ENCODE measurements at regions not wholly inside any gene's neighbourhood (a gene's known extent, or its start where the extent isn't known, plus 50 kb on each side); places are given as distances from the start of the nearest gene placed in this dataset.

DNA sequence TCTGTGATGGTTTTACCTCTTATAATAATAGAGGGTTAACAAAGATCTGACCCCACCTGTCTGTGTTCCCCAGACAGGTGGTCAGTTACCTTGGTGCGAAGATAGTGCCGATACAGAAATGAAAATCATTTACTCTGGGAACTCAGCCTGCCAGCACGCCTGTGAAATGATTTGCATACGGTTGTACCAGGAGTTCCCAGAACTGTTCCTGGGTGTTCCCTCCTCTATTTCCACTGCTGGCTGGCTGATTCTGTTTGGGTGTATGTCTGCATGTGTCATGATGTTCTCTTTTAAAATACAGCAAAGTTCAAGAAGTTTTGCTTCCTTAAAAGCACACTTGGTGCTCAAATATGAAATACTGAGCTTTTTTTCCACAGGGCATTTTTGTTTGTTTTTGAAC, 527.1 kb downstream of the FGF9 start:
- no peaks in the 10 kb centered on the region for H3K4me1 ChIP-seq (ENCODE audit: control insufficient read depth in 2 of 2, insufficient read depth in 2 of 2, low read length in 2 of 2)
- POLR2A ChIA-PET = interaction anchor here (0.7 kb wide), 1 partner anchor 527 kb away, joined by 12 read pairs; the partner anchor contains the start of gene FGF9
- no peak overlapping the region for H3K4me2 ChIP-seq (replicated peaks; ENCODE audit: low read depth, low read length, poor library complexity, severe bottlenecking)
- H3K36me3 ChIP-seq (replicated peaks in 1 of 2; ENCODE audit: control extremely low read depth in 1 of 2, control insufficient read depth in 1 of 2, extremely low read depth in 1 of 2, insufficient read depth in 2 of 2, low read length in 1 of 2) = no peaks in the 10 kb centered on the region
- Mint-ChIP-seq H3K4me3 (no peak overlapping the region), H3K27me3 (no peaks in the 10 kb centered on the region), H3K9me3 (ENCODE audit: insufficient read depth) (no peaks in the 10 kb centered on the region), H3K27ac (no peak overlapping the region), H3K4me1 (peaks cover 9% of the 10 kb centered on the region)
- no peak overlapping the region for H3K4me3 ChIP-seq (ENCODE audit: control extremely low read depth in 1 of 5, extremely low read depth in 1 of 5, insufficient read depth in 1 of 5, low read depth in 2 of 5, low read length in 4 of 5)
- H3K79me2 ChIP-seq (ENCODE audit: control insufficient read depth, insufficient read depth, low read length) = no peaks in the 10 kb centered on the region
- no peak for ATAC-seq (ENCODE audit: low read depth)
- no peak for TF ChIP-seq EZH2 (IDR thresholded peaks at IDR 0.05; ENCODE audit: borderline replicate concordance, insufficient read depth, low read depth, low read length, poor library complexity, severe bottlenecking)
- TF ChIP-seq, protein P1, sequence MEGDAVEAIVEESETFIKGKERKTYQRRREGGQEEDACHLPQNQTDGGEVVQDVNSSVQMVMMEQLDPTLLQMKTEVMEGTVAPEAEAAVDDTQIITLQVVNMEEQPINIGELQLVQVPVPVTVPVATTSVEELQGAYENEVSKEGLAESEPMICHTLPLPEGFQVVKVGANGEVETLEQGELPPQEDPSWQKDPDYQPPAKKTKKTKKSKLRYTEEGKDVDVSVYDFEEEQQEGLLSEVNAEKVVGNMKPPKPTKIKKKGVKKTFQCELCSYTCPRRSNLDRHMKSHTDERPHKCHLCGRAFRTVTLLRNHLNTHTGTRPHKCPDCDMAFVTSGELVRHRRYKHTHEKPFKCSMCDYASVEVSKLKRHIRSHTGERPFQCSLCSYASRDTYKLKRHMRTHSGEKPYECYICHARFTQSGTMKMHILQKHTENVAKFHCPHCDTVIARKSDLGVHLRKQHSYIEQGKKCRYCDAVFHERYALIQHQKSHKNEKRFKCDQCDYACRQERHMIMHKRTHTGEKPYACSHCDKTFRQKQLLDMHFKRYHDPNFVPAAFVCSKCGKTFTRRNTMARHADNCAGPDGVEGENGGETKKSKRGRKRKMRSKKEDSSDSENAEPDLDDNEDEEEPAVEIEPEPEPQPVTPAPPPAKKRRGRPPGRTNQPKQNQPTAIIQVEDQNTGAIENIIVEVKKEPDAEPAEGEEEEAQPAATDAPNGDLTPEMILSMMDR (IDR thresholded peaks at IDR 0.05) = no peak
- no peak overlapping the region for H3K9ac ChIP-seq (ENCODE audit: low read length)
- no peaks in the 10 kb centered on the region for H3K9me3 ChIP-seq (ENCODE audit: control extremely low read depth in 1 of 3, control insufficient read depth in 2 of 3, insufficient read depth in 1 of 3, low read length in 2 of 3)
- no peaks in the 10 kb centered on the region for H3K27me3 ChIP-seq (replicated peaks in 1 of 4; ENCODE audit: control extremely low read depth in 1 of 4, control insufficient read depth in 3 of 4, insufficient read depth in 4 of 4, low read length in 3 of 4)
- H2AFZ ChIP-seq (ENCODE audit: insufficient read depth, low read depth, low read length, poor library complexity, severe bottlenecking) = no peak overlapping the region
- CTCF ChIA-PET = no interaction called here
- no peak for DNase-seq
- intact Hi-C loops (cut with micrococcal nuclease) = no loop called here
- H3K27ac ChIP-seq (ENCODE audit: low read length in 2 of 2) = no peak overlapping the region
- H4K20me1 ChIP-seq (ENCODE audit: control insufficient read depth, insufficient read depth, low read length, poor library complexity, severe bottlenecking) = no peaks in the 10 kb centered on the region
- WGBS (ENCODE audit: insufficient coverage) = 89% methylated on average over 2 of the region's 4 CpGs

DNA sequence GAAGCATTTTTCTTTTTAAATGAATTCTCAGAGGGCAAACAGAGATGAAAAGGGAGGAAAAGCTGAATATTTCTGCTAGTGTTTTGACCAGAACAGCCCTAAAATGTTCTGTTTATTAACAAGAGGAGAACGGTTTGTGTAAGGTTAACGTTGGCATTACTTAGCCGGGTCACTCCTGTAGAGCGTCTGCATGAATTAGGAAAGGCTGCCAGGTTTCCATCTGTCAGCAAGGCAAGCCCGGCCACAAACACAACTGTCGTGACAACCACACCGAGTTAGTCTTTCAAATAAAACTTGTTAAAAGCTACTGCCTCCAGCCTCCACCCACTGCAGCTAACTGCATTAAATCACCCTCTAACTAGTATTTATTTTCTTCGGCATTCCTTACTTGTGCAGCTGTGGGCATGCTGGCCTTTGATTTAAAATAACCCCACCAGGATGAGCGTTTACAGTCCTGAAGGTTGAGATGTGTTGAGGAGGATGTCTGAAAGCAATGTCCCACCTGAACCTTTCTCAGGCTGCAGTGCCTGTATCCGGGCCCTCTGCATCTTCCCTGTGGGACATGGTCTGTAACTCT, 527.9 kb downstream of the FGF9 start:
- intact Hi-C loops (cut with micrococcal nuclease) = no loop called here
- POLR2A ChIA-PET = no interaction called here
- Histone ChIP-seq H2AFZ (ENCODE audit: insufficient read depth, low read depth, low read length, poor library complexity, severe bottlenecking) (no peak overlapping the region), H3K79me2 (ENCODE audit: control insufficient read depth, insufficient read depth, low read length) (no peaks in the 10 kb centered on the region), H3K9ac (ENCODE audit: low read length) (no peak overlapping the region), H3K27me3 (replicated peaks in 1 of 4; ENCODE audit: control extremely low read depth in 1 of 4, control insufficient read depth in 3 of 4, insufficient read depth in 4 of 4, low read length in 3 of 4) (no peaks in the 10 kb centered on the region), H4K20me1 (ENCODE audit: control insufficient read depth, insufficient read depth, low read length, poor library complexity, severe bottlenecking) (no peaks in the 10 kb centered on the region), H3K4me2 (replicated peaks; ENCODE audit: low read depth, low read length, poor library complexity, severe bottlenecking) (no peak overlapping the region), H3K4me1 (ENCODE audit: control insufficient read depth in 2 of 2, insufficient read depth in 2 of 2, low read length in 2 of 2) (no peaks in the 10 kb centered on the region), H3K4me3 (ENCODE audit: control extremely low read depth in 1 of 5, extremely low read depth in 1 of 5, insufficient read depth in 1 of 5, low read depth in 2 of 5, low read length in 4 of 5) (no peak overlapping the region), H3K9me3 (ENCODE audit: control extremely low read depth in 1 of 3, control insufficient read depth in 2 of 3, insufficient read depth in 1 of 3, low read length in 2 of 3) (no peaks in the 10 kb centered on the region), H3K36me3 (replicated peaks in 1 of 2; ENCODE audit: control extremely low read depth in 1 of 2, control insufficient read depth in 1 of 2, extremely low read depth in 1 of 2, insufficient read depth in 2 of 2, low read length in 1 of 2) (no peaks in the 10 kb centered on the region), H3K27ac (ENCODE audit: low read length in 2 of 2) (no peak overlapping the region)
- TF ChIP-seq EZH2 (IDR thresholded peaks at IDR 0.05; ENCODE audit: borderline replicate concordance, insufficient read depth, low read depth, low read length, poor library complexity, severe bottlenecking) = no peak
- TF ChIP-seq, protein P1 (IDR thresholded peaks at IDR 0.05) = no peak
- no peaks in the 10 kb centered on the region for H3K9me3 Mint-ChIP-seq (ENCODE audit: insufficient read depth)
- CTCF ChIA-PET = no interaction called here
- no peaks in the 10 kb centered on the region for H3K27me3 Mint-ChIP-seq
- 71% methylated on average over 9 of the region's 10 CpGs for WGBS (ENCODE audit: insufficient coverage)
- DNase-seq (no peak), ATAC-seq (ENCODE audit: low read depth) (no peak)
- H3K27ac Mint-ChIP-seq = no peak overlapping the region
- H3K4me1 Mint-ChIP-seq = peaks cover 9% of the 10 kb centered on the region
- H3K4me3 Mint-ChIP-seq = no peak overlapping the region

Data from B cell (primary cell).